GM23338 (cell line): ENCODE measurements at regions not wholly inside any gene's neighbourhood (a gene's known extent, or its start where the extent isn't known, plus 50 kb on each side); places are given as distances from the start of the nearest gene placed in this dataset.

ENCODE experiments used
- ATAC-seq: fragments of 200-7000 bp; cut with Tn5 transposase; 3 replicates; pipeline ENCODE4 v1.9.1; 2020
- DNase-seq: peaks from one replicate; pipeline ENCODE4 v3.0.0-alpha.2; 2015; ENCODE audit warnings: low spot score
- H2AFZ ChIP-seq: fragments of 200-600 bp; sonication (generic); 2 replicates; pipeline ENCODE4 v1.8.0; 2016; ENCODE audit warnings: antibody characterized with exemption, mild to moderate bottlenecking, moderate library complexity
- H3F3A ChIP-seq: fragments of 200-600 bp; sonication (generic); replicated peaks from 2 replicates; pipeline ENCODE4 v1.8.0; 2017; ENCODE audit warnings: antibody characterized with exemption, mixed run types, low read depth
- H3K27ac ChIP-seq: fragments of 200-600 bp; sonication (generic); 2 replicates; pipeline ENCODE4 v1.6.1; 2016; ENCODE audit warnings: low read depth
- H3K27me3 ChIP-seq: fragments of 200-600 bp; sonication (generic); 2 replicates; pipeline ENCODE4 v1.8.0; 2016; ENCODE audit warnings: mild to moderate bottlenecking, mixed run types, moderate library complexity; ENCODE audit not compliant: insufficient read depth
- H3K36me3 ChIP-seq: fragments of 200-600 bp; sonication (generic); 2 replicates; pipeline ENCODE4 v1.8.0; 2016; ENCODE audit warnings: mild to moderate bottlenecking; ENCODE audit not compliant: insufficient read depth
- H3K4me1 ChIP-seq: fragments of 200-600 bp; sonication (generic); 2 replicates; pipeline ENCODE4 v1.8.0; 2016; ENCODE audit warnings: mild to moderate bottlenecking, moderate library complexity; ENCODE audit not compliant: insufficient read depth
- H3K4me2 ChIP-seq: fragments of 200-600 bp; sonication (generic); 2 replicates; pipeline ENCODE4 v1.7.1; 2017; ENCODE audit warnings: mixed run types
- H3K4me3 ChIP-seq: fragments of 200-600 bp; sonication (generic); 2 replicates; pipeline ENCODE4 v1.6.1; 2016; ENCODE audit warnings: mixed run types
- H3K79me2 ChIP-seq: fragments of 200-600 bp; sonication (generic); replicated peaks from 2 replicates; pipeline ENCODE4 v1.8.0; 2017; ENCODE audit warnings: mild to moderate bottlenecking; ENCODE audit not compliant: insufficient read depth
- H3K9me2 ChIP-seq: fragments of 200-600 bp; sonication (generic); 2 replicates; pipeline ENCODE4 v1.8.0; 2017; ENCODE audit not compliant: insufficient read depth
- H4K20me1 ChIP-seq: fragments of 200-600 bp; sonication (generic); replicated peaks from 2 replicates; pipeline ENCODE4 v1.8.0; 2017; ENCODE audit warnings: mild to moderate bottlenecking; ENCODE audit not compliant: insufficient read depth
- H3K27ac Mint-ChIP-seq: 2 replicates; pipeline ENCODE4 v1.8.0; 2020; ENCODE audit warnings: inconsistent platforms, mild to moderate bottlenecking, moderate library complexity, mixed read lengths
- H3K27me3 Mint-ChIP-seq: 3 replicates; pipeline ENCODE4 v1.8.0; 2022; ENCODE audit warnings: low read depth, mild to moderate bottlenecking, moderate library complexity, mixed read lengths, inconsistent platforms; ENCODE audit not compliant: insufficient read depth, poor library complexity
- H3K36me3 Mint-ChIP-seq: 3 replicates; pipeline ENCODE4 v1.8.0; 2021; ENCODE audit warnings: low read depth, mild to moderate bottlenecking, inconsistent platforms, moderate library complexity, mixed read lengths
- H3K4me1 Mint-ChIP-seq: 3 replicates; pipeline ENCODE4 v1.8.0; 2020; ENCODE audit warnings: mild to moderate bottlenecking, inconsistent platforms, mixed read lengths
- H3K4me3 Mint-ChIP-seq: 3 replicates; pipeline ENCODE4 v1.8.0; 2021; ENCODE audit warnings: moderate library complexity, mild to moderate bottlenecking, inconsistent platforms, mixed read lengths
- H3K9me3 Mint-ChIP-seq: 3 replicates; pipeline ENCODE4 v1.8.0; 2020; ENCODE audit warnings: moderate library complexity, mild to moderate bottlenecking, inconsistent platforms, mixed read lengths
- CREB1 ChIP-seq: fragments of 250-450 bp; sonication (Bioruptor Pico); IDR thresholded peaks from 2 replicates; pipeline ENCODE4 v1.5.0; 2020; ENCODE audit warnings: low read depth, mild to moderate bottlenecking, moderate library complexity
- EZH2 ChIP-seq: fragments of 200-600 bp; sonication (generic); IDR thresholded peaks from one replicate; pipeline ENCODE4 v1.8.0; 2017; ENCODE audit warnings: antibody characterized with exemption, mild to moderate bottlenecking, low read depth; ENCODE audit not compliant: unreplicated experiment
- JUNB ChIP-seq: IDR thresholded peaks from one replicate; pipeline ENCODE4 v1.6.1; 2016; ENCODE audit warnings: antibody characterized with exemption; ENCODE audit not compliant: unreplicated experiment
- POLR2AphosphoS5 ChIP-seq: IDR thresholded peaks from 2 replicates; pipeline ENCODE4 v1.6.1; 2016; ENCODE audit warnings: antibody characterized with exemption, low read depth
- STAT1 ChIP-seq: IDR thresholded peaks from one replicate; pipeline ENCODE4 v1.6.1; 2016; ENCODE audit warnings: antibody characterized with exemption; ENCODE audit not compliant: unreplicated experiment
- TF ChIP-seq, protein P1 (sequence below): IDR thresholded peaks from 2 replicates; pipeline ENCODE4 v1.6.1; 2016; ENCODE audit warnings: antibody characterized with exemption

DNA sequence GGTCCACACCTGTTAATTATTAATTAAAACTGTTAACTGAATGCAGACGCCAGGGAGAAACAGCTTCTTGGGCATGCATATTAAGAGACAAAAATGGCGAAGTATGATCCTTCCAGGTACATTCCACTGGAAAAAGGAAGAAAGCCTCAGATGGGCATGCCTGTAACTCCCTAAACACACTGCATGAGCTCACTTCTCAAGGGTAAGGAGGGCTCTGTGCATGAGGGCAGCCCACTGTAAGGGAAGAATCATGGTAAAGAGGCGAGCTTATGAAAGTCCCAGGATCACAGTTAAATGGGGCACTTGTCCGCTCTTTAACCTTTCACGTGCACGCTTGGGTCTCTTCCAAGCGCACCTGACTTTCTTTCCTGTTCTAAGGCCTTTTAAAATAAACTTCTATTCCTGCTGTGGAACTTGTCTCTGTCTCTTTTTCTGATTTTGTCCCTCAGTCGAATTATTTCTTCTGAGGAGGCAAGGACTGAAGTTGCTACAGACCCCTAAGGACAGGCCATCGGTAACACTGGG, 321.7 kb downstream of the PPP1R2C start:
- Histone ChIP-seq H3K27ac (no peak overlapping the region), H3K4me3 (no peak overlapping the region), H3K27me3 (no peaks in the 10 kb centered on the region), H2AFZ (no peak overlapping the region), H3K79me2 (no peaks in the 10 kb centered on the region), H3K9me2 (no peaks in the 10 kb centered on the region), H3K4me2 (no peak overlapping the region), H3K4me1 (no peaks in the 10 kb centered on the region), H4K20me1 (no peaks in the 10 kb centered on the region), H3F3A (no peaks in the 10 kb centered on the region), H3K36me3 (no peaks in the 10 kb centered on the region)
- DNase-seq: no peak
- Mint-ChIP-seq H3K4me1 (no peaks in the 10 kb centered on the region), H3K36me3 (no peaks in the 10 kb centered on the region), H3K4me3 (no peak overlapping the region), H3K9me3 (peaks cover 3% of the 10 kb centered on the region; the same call in 1 of the 3 replicates), H3K27me3 (no peaks in the 10 kb centered on the region), H3K27ac (no peak overlapping the region)
- ATAC-seq: no peak
- TF ChIP-seq EZH2: no peak

GRCh38 chrX:42450228-42450627, 327.7 kb downstream of the PPP1R2C start:
- Histone ChIP-seq H3K79me2 (no peaks in the 10 kb centered on the region), H3K4me1 (no peaks in the 10 kb centered on the region), H3K27me3 (no peaks in the 10 kb centered on the region), H4K20me1 (no peaks in the 10 kb centered on the region), H3K36me3 (no peaks in the 10 kb centered on the region), H3K27ac (no peak overlapping the region), H3K4me3 (no peak overlapping the region), H2AFZ (no peak overlapping the region), H3F3A (no peaks in the 10 kb centered on the region), H3K4me2 (no peak overlapping the region), H3K9me2 (no peaks in the 10 kb centered on the region)
- H3K9me3 Mint-ChIP-seq: peaks cover 3% of the 10 kb centered on the region; the same call in 1 of the 3 replicates
- no peaks in the 10 kb centered on the region for H3K27me3 Mint-ChIP-seq
- no peak overlapping the region for H3K27ac Mint-ChIP-seq
- H3K4me1 Mint-ChIP-seq: no peaks in the 10 kb centered on the region
- no peak overlapping the region for H3K4me3 Mint-ChIP-seq
- no peaks in the 10 kb centered on the region for H3K36me3 Mint-ChIP-seq
- TF ChIP-seq CREB1 (CRISPR knock-in tag) (no peak), STAT1 (no peak), POLR2AphosphoS5 (no peak)
- ATAC-seq (no peak), DNase-seq (no peak)

DNA sequence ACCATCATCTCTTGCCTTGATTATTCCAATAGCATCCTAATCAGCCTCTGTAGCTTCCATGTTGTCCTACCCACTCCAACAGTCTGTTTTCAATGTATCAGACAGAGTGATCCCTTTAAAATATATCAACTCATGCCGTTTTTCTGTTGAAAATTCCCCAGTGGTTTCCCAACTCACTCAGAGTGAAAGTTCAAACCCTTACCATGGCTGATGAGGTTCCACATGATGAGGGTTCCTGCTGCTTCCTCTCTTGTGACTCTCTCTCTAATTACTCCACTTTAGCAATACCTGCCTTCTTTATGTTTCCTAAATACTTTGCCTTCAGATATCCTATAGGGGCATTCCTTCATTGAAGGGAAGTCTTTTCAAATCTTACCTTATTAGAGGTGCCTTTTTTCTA, 334.7 kb downstream of the PPP1R2C start:
- Mint-ChIP-seq H3K27me3 (no peaks in the 10 kb centered on the region), H3K36me3 (no peaks in the 10 kb centered on the region; the same call in 2 of the 3 replicates), H3K4me3 (no peak overlapping the region), H3K4me1 (no peaks in the 10 kb centered on the region), H3K9me3 (peaks cover 6% of the 10 kb centered on the region; the same call in 1 of the 3 replicates), H3K27ac (no peak overlapping the region)
- no peak overlapping the region for H2AFZ ChIP-seq
- DNase-seq (no peak), ATAC-seq (no peak)
- H3F3A ChIP-seq: no peaks in the 10 kb centered on the region
- H3K36me3 ChIP-seq: no peaks in the 10 kb centered on the region
- H3K79me2 ChIP-seq: no peaks in the 10 kb centered on the region
- H3K4me2 ChIP-seq: no peak overlapping the region
- H3K27ac ChIP-seq: no peak overlapping the region
- H3K9me2 ChIP-seq: no peaks in the 10 kb centered on the region
- no peaks in the 10 kb centered on the region for H4K20me1 ChIP-seq
- H3K4me1 ChIP-seq: no peaks in the 10 kb centered on the region
- TF ChIP-seq, protein P1, sequence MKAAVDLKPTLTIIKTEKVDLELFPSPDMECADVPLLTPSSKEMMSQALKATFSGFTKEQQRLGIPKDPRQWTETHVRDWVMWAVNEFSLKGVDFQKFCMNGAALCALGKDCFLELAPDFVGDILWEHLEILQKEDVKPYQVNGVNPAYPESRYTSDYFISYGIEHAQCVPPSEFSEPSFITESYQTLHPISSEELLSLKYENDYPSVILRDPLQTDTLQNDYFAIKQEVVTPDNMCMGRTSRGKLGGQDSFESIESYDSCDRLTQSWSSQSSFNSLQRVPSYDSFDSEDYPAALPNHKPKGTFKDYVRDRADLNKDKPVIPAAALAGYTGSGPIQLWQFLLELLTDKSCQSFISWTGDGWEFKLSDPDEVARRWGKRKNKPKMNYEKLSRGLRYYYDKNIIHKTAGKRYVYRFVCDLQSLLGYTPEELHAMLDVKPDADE: no peak
- TF ChIP-seq JUNB: no peak
- H3K4me3 ChIP-seq: no peak overlapping the region
- no peaks in the 10 kb centered on the region for H3K27me3 ChIP-seq
